Activated naive CD8-positive, alpha-beta T cell treated with anti-CD3 and anti-CD28 coated beads for 36 hours (primary cell): ENCODE measurements at regions not wholly inside any gene's neighbourhood (a gene's known extent, or its start where the extent isn't known, plus 50 kb on each side); places are given as distances from the start of the nearest gene placed in this dataset.
"Not testable (repeated sequence)": the region's sequence is repeated elsewhere in the genome, so short reads cannot be mapped to it uniquely, and the experiment has no call there.

Experiments used
- DNase-seq: peaks from one replicate; pipeline ENCODE4 v3.0.0; 2021
- H3K27ac Mint-ChIP-seq: one replicate; pipeline ENCODE4 v1.8.0; 2022; ENCODE audit warnings: mild to moderate bottlenecking, moderate library complexity, mixed read lengths
- H3K27me3 Mint-ChIP-seq: one replicate; pipeline ENCODE4 v1.8.0; 2022; ENCODE audit warnings: mild to moderate bottlenecking, mixed read lengths
- H3K36me3 Mint-ChIP-seq: one replicate; pipeline ENCODE4 v1.8.0; 2021; ENCODE audit warnings: mild to moderate bottlenecking, mixed read lengths
- H3K4me1 Mint-ChIP-seq: one replicate; pipeline ENCODE4 v1.8.0; 2021; ENCODE audit warnings: mixed read lengths
- H3K4me3 Mint-ChIP-seq: one replicate; pipeline ENCODE4 v1.8.0; 2022; ENCODE audit warnings: mild to moderate bottlenecking, moderate library complexity, mixed read lengths
- H3K9me3 Mint-ChIP-seq: one replicate; pipeline ENCODE4 v1.8.0; 2022; ENCODE audit warnings: mixed read lengths

- peaks cover 17% of the 10 kb centered on the region for H3K27me3 Mint-ChIP-seq
- H3K4me1 Mint-ChIP-seq, result peaks cover 4% of the 10 kb centered on the region
- H3K27ac Mint-ChIP-seq, result no peak overlapping the region
- no peaks in the 10 kb centered on the region for H3K9me3 Mint-ChIP-seq
- H3K4me3 Mint-ChIP-seq, result no peak overlapping the region
- no peak for DNase-seq
- H3K36me3 Mint-ChIP-seq, result no peaks in the 10 kb centered on the region
Observed at GRCh38 chr5:17115855-17116254, 101.6 kb upstream of the BASP1 start.

DNA sequence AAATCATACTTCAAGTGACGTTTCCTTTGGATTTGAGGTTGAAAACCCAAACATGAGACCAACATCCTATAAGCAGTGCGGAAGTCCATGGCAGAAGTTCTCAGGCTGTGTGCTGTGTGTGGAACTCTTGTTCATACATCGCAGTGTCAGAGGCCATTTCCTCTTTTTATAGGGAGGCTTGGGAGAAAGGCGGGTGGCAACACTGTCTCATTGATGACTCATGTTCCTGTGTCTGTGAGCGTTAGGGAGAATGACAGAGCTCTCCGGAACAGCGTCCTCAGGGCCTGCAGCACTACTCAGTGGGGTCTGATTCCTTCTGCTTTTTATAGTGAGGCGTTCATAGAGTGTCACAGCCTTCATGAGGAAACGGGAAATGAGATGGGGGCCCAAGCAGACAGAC lies 98.8 kb upstream of the BASP1 start:
- Mint-ChIP-seq H3K4me1 (peaks cover 4% of the 10 kb centered on the region), H3K27ac (no peak overlapping the region), H3K36me3 (no peaks in the 10 kb centered on the region), H3K4me3 (peak overlapping the region; percentile 3), H3K27me3 (peaks cover 17% of the 10 kb centered on the region), H3K9me3 (no peaks in the 10 kb centered on the region)
- no peak for DNase-seq

GRCh38 chr5:17120209-17120608 lies 97.2 kb upstream of the BASP1 start:
- Mint-ChIP-seq H3K4me3 (no peak overlapping the region), H3K27me3 (peaks cover 17% of the 10 kb centered on the region), H3K27ac (no peak overlapping the region), H3K36me3 (no peaks in the 10 kb centered on the region), H3K4me1 (peaks cover 4% of the 10 kb centered on the region), H3K9me3 (no peaks in the 10 kb centered on the region)
- DNase-seq, result no peak

DNA sequence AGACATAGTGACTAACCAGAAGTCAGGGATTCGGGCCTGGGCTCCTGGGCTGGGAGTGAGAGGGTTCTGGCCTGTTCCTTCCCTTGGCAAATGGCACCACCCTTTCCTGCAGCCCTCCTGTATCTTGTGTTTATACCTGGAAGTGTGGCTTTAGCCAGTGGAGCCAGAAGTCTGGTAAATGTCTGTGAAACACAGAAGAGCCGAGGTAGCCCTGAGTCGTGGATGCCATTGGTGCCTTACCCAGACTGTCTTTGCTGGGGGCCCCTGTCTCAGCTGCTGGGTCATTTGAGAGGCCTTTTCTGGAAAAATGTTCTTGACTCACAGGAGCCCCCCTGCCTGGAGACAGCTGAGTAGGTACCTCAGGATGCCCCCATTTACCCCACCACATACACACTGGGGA lies 95.7 kb upstream of the BASP1 start:
- peaks cover 4% of the 10 kb centered on the region for H3K4me1 Mint-ChIP-seq
- H3K4me3 Mint-ChIP-seq, result no peak overlapping the region
- H3K27ac Mint-ChIP-seq, result no peak overlapping the region
- H3K9me3 Mint-ChIP-seq, result no peaks in the 10 kb centered on the region
- peaks cover 15% of the 10 kb centered on the region for H3K27me3 Mint-ChIP-seq
- no peaks in the 10 kb centered on the region for H3K36me3 Mint-ChIP-seq
- no peak for DNase-seq

- DNase-seq, result no peak
Observed at GRCh38 chr5:17123010-17123409, 94.4 kb upstream of the BASP1 start.

GRCh38 chr5:17123773-17124172 lies 93.7 kb upstream of the BASP1 start:
- H3K4me3 Mint-ChIP-seq, H3K36me3 Mint-ChIP-seq, DNase-seq, H3K9me3 Mint-ChIP-seq, H3K4me1 Mint-ChIP-seq: not testable (repeated sequence)
- H3K27me3 Mint-ChIP-seq, result peaks cover 11% of the 10 kb centered on the region
- H3K27ac Mint-ChIP-seq, result peak overlapping the region; percentile 12

More at GRCh38 chr5:17123010-17123409, 94.4 kb upstream of the BASP1 start:
- no peaks in the 10 kb centered on the region for H3K36me3 Mint-ChIP-seq
- no peak overlapping the region for H3K27ac Mint-ChIP-seq
- H3K27me3 Mint-ChIP-seq, result peaks cover 15% of the 10 kb centered on the region
- H3K4me1 Mint-ChIP-seq, result peaks cover 4% of the 10 kb centered on the region
- no peaks in the 10 kb centered on the region for H3K9me3 Mint-ChIP-seq
- H3K4me3 Mint-ChIP-seq, result no peak overlapping the region

- DNase-seq, result no peak
- Mint-ChIP-seq H3K9me3 (no peaks in the 10 kb centered on the region), H3K27me3 (peaks cover 32% of the 10 kb centered on the region)
Observed at GRCh38 chr5:17127743-17128231, 89.6 kb upstream of the BASP1 start.

DNA sequence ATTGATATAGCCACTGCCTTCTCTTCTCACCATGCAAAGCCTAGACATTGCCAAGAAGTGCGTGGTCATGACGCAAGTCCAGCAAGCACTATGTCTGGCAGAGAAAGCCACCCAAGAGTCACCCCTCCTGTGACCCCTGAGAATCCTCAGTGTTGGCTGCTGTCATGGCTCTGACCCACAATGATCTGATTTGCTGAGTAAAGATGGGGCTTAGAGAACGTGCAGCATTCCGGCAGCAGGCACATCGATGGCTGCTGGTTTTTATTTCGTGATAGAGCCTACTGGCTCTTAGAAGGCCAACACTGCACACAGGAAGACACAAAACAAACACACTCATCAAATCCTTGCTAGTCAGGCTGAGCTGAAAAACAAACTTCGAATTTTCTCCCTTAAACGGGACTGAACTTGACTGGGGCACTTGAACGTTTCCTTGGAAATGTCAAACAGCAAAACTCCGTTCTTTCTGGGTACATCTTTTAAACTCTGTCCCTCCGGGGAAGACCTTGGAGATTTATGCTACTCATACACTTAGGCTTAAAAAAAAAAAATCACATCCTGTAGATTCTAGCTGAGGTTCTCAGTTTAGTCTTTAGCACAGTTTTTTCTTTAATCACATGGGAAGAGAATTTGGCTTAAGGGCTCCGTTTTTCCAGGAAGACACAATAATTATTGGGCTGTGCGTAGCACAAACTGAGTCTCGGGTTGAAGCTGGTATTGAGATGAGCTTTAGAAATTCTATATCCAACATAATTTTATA lies 88.2 kb upstream of the BASP1 start:
- no peaks in the 10 kb centered on the region for H3K36me3 Mint-ChIP-seq
- H3K27me3 Mint-ChIP-seq, result peaks cover 41% of the 10 kb centered on the region
- no peak overlapping the region for H3K4me3 Mint-ChIP-seq
- no peaks in the 10 kb centered on the region for H3K9me3 Mint-ChIP-seq
- no peak for DNase-seq
- H3K27ac Mint-ChIP-seq, result no peak overlapping the region
- peaks cover 4% of the 10 kb centered on the region for H3K4me1 Mint-ChIP-seq

More at GRCh38 chr5:17127743-17128231, 89.6 kb upstream of the BASP1 start:
- H3K4me3 Mint-ChIP-seq, result no peak overlapping the region
- peaks cover 4% of the 10 kb centered on the region for H3K4me1 Mint-ChIP-seq
- no peaks in the 10 kb centered on the region for H3K36me3 Mint-ChIP-seq
- no peak overlapping the region for H3K27ac Mint-ChIP-seq

GRCh38 chr5:17130302-17130701 lies 87.1 kb upstream of the BASP1 start:
- not testable (repeated sequence) for H3K4me1 Mint-ChIP-seq, DNase-seq, H3K27ac Mint-ChIP-seq, H3K9me3 Mint-ChIP-seq, H3K4me3 Mint-ChIP-seq, H3K36me3 Mint-ChIP-seq
- peaks cover 41% of the 10 kb centered on the region for H3K27me3 Mint-ChIP-seq

GRCh38 chr5:17132444-17133083 lies 84.9 kb upstream of the BASP1 start:
- no peak for DNase-seq

DNA sequence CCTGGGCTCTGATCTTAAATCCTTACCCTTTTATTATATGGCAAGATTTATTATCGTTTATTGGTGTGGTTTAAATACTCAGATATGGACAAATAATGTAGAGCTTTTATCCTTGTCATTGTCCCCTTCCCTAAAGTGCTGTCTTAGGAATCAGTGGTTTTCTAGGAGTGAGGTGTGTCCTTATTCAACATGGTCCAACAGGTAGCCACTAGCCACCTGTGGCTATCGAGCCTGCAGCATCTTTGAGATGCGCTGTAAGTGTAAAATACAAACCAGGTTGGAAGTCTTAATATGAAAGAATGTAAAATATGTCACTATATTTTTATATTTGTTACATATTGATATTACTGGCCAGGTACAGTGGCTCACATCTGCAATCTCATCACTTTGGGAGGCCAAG lies 82.4 kb upstream of the BASP1 start:
- Mint-ChIP-seq H3K27me3 (peaks cover 26% of the 10 kb centered on the region), H3K4me3 (no peak overlapping the region), H3K9me3 (no peaks in the 10 kb centered on the region), H3K27ac (no peak overlapping the region), H3K36me3 (no peaks in the 10 kb centered on the region), H3K4me1 (peaks cover 4% of the 10 kb centered on the region)
- no peak for DNase-seq

More at GRCh38 chr5:17132444-17133083, 84.9 kb upstream of the BASP1 start:
- no peak overlapping the region for H3K27ac Mint-ChIP-seq
- peaks cover 4% of the 10 kb centered on the region for H3K4me1 Mint-ChIP-seq
- H3K9me3 Mint-ChIP-seq, result no peaks in the 10 kb centered on the region
- no peak overlapping the region for H3K4me3 Mint-ChIP-seq
- H3K27me3 Mint-ChIP-seq, result peaks cover 37% of the 10 kb centered on the region
- no peaks in the 10 kb centered on the region for H3K36me3 Mint-ChIP-seq

- DNase-seq, result no peak
- H3K4me3 Mint-ChIP-seq, result no peak overlapping the region
- H3K36me3 Mint-ChIP-seq, result no peaks in the 10 kb centered on the region
- H3K27ac Mint-ChIP-seq, result no peak overlapping the region
- H3K9me3 Mint-ChIP-seq, result no peaks in the 10 kb centered on the region
- no peaks in the 10 kb centered on the region for H3K4me1 Mint-ChIP-seq
- peaks cover 3% of the 10 kb centered on the region for H3K27me3 Mint-ChIP-seq
Observed at GRCh38 chr5:17143335-17143734, 74.1 kb upstream of the BASP1 start.

- H3K4me3 Mint-ChIP-seq, result no peak overlapping the region
- H3K36me3 Mint-ChIP-seq, result no peaks in the 10 kb centered on the region
- H3K9me3 Mint-ChIP-seq, result no peaks in the 10 kb centered on the region
- H3K4me1 Mint-ChIP-seq, result no peaks in the 10 kb centered on the region
- no peak overlapping the region for H3K27ac Mint-ChIP-seq
- no peak for DNase-seq
- peaks cover 3% of the 10 kb centered on the region for H3K27me3 Mint-ChIP-seq
Observed at GRCh38 chr5:17146280-17146841, 71.1 kb upstream of the BASP1 start.

DNA sequence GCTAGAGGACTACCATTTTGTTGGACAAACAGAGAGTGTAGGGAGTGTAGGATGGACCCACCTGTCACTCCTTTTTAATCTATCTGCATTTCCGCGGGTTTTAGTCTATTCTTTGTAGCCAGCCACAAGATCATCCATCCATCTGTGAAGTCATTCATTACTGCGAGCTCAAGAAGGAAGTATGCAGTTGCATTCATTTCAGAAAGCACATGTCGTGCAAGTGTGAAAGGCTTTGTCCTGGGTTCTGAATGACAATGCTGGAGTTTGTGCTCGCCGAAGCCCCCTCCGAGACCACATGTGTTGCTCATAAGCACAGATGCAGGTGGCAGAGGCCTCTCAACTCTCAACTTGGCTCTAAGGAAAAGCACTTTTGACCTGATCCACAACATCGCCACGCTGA lies 70.3 kb upstream of the BASP1 start:
- Mint-ChIP-seq H3K27me3 (peaks cover 3% of the 10 kb centered on the region), H3K4me1 (no peaks in the 10 kb centered on the region), H3K27ac (no peak overlapping the region), H3K9me3 (no peaks in the 10 kb centered on the region), H3K36me3 (no peaks in the 10 kb centered on the region), H3K4me3 (no peak overlapping the region)
- DNase-seq, result no peak

- Mint-ChIP-seq H3K4me3 (no peak overlapping the region), H3K36me3 (no peaks in the 10 kb centered on the region), H3K9me3 (no peaks in the 10 kb centered on the region), H3K27me3 (peaks cover 3% of the 10 kb centered on the region), H3K4me1 (no peaks in the 10 kb centered on the region), H3K27ac (no peak overlapping the region)
- no peak for DNase-seq
Observed at GRCh38 chr5:17147617-17148016, 69.8 kb upstream of the BASP1 start.
